ENCODE measurements at regions not wholly inside any gene's neighbourhood (a gene's known extent, or its start where the extent isn't known, plus 50 kb on each side); places are given as distances from the start of the nearest gene placed in this dataset.

DNA sequence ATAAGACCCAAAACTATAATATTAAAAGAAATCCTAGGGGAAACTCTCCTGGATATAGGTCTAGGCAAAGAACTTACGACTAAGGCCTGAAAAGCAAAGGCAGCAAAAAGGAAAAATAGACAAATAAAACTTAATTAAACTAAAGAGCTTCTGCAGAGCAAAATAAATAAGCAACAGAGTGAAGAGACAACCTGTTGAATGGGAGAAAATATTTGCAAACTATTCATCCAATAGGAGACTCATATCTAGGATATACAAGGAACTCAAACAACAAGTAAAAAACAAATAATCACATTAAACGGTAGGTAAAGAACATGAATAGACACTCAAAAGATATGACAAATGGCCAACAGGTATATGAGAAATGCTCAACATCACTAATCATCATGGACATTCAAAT lies 318.6 kb downstream of the CSNK1G3 start:
- no peak for DNase-seq

- no peak for DNase-seq
These were observed 315.8 kb downstream of the CSNK1G3 start for GRCh38 chr5:123827811-123828210.

DNA sequence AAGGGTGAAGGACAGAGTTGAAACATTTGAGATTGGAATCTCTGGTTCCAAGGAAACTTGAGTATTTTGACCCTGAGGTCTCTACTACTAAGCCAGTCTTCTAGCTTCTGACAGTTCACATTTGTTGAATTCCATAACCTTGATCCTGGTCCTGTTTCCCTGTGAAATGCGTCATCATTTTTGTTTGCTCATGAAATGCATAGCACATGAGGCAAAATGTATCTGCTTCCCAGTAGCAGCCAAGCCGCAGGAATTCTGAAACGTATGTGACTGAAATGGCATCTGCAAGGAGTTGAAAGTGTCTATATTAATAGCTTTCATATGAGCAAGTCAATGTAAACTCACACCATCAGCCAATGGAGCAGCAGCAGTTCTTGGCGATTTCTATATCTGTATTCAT lies 307.9 kb downstream of the CSNK1G3 start:
- no peak for DNase-seq

GRCh38 chr5:123819386-123819785 lies 307.4 kb downstream of the CSNK1G3 start:
- DNase-seq: no peak

GRCh38 chr5:123817267-123817666 lies 305.3 kb downstream of the CSNK1G3 start:
- DNase-seq: no peak

GRCh38 chr5:123814801-123815470 lies 303.0 kb downstream of the CSNK1G3 start:
- no peak for DNase-seq

- DNase-seq: no peak
These were observed 302.1 kb downstream of the CSNK1G3 start for GRCh38 chr5:123813937-123814624.

GRCh38 chr5:123813264-123813663 lies 301.3 kb downstream of the CSNK1G3 start:
- DNase-seq: no peak

DNA sequence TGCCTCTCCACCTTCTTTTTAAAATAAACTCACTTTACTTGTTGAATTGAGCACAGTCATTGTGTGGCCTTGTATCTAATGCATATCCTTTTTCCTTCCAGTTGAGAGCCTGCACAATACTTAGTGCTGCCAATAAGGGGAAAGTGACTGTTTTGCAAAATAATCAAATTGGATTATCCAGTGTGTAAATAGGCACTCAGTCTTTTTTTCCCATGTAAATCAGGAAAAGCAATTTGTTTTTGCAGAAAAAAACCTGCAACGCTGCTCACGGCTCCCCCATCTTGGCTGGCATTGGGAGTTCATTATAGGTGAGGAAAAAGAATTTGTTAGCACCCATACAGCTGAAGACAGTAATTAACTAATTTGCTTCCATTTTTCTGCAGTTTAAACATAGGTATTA lies 299.9 kb downstream of the CSNK1G3 start:
- DNase-seq: no peak

GRCh38 chr5:123810746-123811340 lies 298.9 kb downstream of the CSNK1G3 start:
- DNase-seq: no peak

DNA sequence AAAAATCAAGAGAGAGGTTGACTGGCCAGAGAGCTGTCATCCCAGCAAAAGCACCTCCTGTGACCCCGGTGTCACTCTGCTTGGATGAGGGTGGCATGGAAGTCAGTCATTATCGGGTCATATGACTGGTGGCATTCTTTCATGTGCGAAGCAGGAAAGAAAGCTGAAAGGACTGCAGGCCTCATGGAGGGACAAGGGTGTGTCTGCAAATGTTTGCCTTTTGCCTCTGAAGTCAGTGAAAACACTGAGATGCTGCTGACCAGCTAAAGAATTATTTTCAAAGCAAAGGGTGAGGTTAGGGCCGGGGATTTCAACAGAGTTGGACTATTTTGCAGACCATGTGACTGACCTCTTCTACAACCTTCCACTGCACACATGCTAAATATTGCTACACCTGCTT lies 298.3 kb downstream of the CSNK1G3 start:
- no peak for DNase-seq

- DNase-seq: no peak
These were observed 297.7 kb downstream of the CSNK1G3 start for GRCh38 chr5:123809594-123810221.

DNA sequence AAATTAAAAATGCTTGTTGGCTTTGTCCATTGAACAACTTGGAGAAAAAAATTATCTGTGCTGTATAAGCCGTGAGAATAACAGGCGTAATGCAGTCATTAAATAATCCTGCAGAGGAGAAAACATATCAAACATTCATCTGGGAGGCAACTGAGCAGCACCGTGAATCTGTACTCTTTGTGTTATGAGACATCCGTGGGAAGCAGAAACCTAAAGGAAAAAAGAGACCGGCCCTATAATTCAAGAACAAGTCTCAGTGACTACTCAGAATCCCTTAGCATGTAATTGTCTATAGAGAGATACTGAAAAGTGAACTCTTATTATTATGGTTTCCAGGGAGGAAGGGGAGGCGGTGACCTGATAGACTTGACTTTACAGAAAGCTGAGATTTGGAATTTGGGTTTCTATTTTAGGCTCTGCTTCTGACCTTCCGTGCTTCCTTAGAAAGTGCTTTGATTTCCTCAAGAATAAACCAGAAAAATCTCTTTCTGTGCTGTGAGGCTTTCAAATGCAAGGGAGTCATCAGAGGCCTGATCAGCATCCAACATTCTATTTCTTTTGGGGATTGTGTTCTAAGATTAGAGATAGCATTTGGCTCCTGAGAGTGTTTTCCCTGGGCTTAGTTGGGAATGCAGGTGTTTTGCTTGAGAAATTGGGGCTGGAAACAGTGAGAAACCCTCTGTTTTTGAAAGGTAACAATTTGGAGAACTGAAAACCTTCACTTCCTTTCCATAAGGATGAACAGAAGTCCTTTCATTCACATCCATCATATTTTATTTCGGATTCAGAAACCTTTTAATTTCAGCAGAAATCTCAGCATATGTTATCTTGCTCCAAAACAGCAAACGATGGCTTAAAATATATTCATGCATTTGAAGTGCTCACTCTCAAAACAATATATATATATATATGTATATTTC lies 296.7 kb downstream of the CSNK1G3 start:
- no peak for DNase-seq

DNA sequence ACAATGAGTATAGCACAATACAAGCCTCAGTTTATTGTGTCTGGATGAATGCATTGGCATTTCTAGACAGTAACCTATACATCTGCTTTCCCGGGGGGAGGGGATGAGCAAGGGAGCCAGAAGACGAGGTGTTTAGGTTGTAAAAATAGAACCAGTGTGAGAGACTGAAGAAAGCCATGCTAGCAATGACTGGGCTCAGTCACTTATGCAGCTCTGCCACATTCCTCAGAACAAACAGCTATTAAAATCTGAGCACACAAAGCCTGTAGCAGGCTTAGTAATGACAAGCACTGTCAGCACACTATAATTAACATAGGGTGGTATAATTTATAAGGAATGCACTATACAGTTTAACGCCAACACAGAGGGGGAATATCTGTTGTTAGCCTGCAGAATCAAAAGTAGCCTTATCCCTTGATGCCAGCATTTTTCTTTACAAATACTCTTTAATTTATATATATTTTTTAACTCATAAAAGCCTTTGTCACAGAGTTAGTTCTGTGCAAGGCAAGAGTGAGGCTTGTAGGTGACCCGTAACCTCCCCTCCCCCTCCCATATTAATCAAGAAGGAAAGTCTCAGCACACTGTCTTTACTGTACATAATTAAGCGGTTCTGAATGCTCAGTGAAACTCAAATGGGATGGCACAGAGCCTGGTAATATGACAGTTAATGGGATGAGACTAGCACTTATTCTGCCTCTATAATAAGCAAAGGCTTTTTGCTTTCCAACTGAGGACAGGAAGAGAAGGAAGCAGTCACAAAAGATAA lies 295.4 kb downstream of the CSNK1G3 start:
- no peak for DNase-seq

DNA sequence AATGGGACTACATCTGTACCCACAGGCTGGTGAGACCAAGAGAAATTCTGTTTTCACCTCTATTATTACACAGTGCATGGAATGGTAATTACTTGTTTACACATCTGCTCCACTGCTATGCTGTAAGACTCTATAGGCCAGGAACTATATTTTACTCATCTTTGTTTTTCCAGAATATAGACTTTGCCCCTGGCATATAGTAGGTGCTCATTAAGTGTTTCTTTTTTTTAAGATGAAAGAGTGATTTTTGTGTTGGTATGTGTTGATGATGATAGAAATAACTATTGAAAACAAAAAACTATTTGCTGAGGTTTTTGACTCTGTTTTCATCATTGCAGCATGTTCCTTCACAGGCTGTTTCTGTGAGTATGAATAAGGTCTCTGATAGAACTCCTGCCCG lies 294.7 kb downstream of the CSNK1G3 start:
- no peak for DNase-seq

DNA sequence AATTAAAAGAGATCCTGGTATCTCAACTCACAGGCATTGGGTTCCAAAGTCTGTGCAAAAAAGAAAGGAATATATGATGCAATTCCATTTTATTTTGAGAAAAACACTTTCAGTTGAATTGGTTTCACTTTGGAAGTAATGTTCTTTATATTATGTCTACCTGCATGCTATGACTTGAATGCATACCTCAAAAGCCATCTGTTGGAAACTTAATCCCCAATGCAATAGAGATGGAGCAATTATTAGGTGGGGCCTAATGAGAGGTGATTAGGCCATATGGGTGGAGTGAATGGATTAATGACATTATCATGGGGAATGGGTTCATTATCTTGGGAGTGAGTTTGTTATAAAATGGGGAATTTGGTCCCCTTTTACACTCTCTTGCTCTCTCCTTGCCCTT lies 293.3 kb downstream of the CSNK1G3 start:
- no peak for DNase-seq

- DNase-seq: no peak
These were observed 291.4 kb downstream of the CSNK1G3 start for GRCh38 chr5:123803359-123803758.

DNA sequence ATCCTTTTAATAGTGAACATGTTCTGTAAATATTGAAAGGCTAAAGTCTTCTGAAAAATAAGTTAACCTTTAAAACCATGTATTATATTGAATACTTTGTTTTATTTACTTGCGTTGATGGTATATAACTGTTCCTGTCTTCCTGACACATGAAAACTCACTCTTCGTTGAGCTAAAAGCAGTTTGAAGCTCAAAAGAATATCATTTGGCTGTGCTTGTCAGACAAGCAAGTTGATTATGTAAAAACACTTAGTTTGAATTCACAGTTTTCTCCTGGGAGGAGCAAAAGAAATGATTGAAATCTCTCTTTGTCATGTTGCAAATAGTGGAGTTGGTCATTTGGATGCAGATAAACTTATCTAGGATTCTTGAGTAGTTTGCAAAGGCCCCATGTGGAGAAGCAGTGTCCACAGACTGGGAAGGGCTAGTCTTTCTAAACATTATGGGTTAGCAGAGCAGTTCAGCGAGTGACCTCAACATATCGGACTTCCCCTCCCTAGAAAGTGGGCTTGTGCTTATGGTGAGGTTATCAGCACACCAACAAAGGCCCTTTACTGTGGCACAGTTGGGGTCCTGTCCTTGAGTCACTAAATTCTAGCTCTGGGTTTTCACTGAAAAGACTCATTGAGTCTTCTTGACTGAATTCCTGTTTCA lies 290.4 kb downstream of the CSNK1G3 start:
- DNase-seq: no peak

DNA sequence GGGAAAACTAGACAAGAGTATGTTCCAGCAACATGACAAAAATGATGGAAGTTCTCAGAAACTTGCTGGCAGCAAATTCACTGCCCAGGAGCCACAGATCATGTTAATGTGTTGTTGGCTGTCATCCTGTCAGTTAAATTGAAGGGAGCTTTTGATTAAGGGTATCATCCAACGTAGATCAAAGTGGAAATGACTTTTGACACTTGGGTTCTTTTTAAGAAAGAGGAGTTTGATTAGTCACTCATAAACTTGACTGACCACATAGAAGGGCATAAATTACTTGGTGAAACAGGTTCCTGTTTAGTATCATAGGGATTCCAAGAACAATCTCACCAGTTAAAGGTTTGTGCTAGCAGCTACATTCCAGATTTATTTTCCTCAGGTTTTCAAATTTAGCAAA lies 288.7 kb downstream of the CSNK1G3 start:
- DNase-seq: no peak

- DNase-seq: no peak
These were observed 283.7 kb downstream of the CSNK1G3 start for GRCh38 chr5:123795688-123796087.

GRCh38 chr5:123790226-123790625 lies 278.2 kb downstream of the CSNK1G3 start:
- no peak for DNase-seq
